ENCODE measurements at regions not wholly inside any gene's neighbourhood (a gene's known extent, or its start where the extent isn't known, plus 50 kb on each side); places are given as distances from the start of the nearest gene placed in this dataset.

GRCh38 chr10:10886861-10887531 is 130.7 kb upstream of the CELF2 start:
- TF ChIP-seq POLR2A (IDR thresholded peaks at IDR 0.05), result no peak
- TF ChIP-seq, protein P1, sequence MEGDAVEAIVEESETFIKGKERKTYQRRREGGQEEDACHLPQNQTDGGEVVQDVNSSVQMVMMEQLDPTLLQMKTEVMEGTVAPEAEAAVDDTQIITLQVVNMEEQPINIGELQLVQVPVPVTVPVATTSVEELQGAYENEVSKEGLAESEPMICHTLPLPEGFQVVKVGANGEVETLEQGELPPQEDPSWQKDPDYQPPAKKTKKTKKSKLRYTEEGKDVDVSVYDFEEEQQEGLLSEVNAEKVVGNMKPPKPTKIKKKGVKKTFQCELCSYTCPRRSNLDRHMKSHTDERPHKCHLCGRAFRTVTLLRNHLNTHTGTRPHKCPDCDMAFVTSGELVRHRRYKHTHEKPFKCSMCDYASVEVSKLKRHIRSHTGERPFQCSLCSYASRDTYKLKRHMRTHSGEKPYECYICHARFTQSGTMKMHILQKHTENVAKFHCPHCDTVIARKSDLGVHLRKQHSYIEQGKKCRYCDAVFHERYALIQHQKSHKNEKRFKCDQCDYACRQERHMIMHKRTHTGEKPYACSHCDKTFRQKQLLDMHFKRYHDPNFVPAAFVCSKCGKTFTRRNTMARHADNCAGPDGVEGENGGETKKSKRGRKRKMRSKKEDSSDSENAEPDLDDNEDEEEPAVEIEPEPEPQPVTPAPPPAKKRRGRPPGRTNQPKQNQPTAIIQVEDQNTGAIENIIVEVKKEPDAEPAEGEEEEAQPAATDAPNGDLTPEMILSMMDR (IDR thresholded peaks at IDR 0.05), result no peak
